NCI-H128 (cell line): ENCODE measurements at regions not wholly inside any gene's neighbourhood (a gene's known extent, or its start where the extent isn't known, plus 50 kb on each side); places are given as distances from the start of the nearest gene placed in this dataset.

Experiments used
- DNase-seq: peaks from one replicate; lab custom pipeline; 2025; ENCODE audit not compliant: unreplicated experiment; lab: John Stamatoyannopoulos, UW

DNA sequence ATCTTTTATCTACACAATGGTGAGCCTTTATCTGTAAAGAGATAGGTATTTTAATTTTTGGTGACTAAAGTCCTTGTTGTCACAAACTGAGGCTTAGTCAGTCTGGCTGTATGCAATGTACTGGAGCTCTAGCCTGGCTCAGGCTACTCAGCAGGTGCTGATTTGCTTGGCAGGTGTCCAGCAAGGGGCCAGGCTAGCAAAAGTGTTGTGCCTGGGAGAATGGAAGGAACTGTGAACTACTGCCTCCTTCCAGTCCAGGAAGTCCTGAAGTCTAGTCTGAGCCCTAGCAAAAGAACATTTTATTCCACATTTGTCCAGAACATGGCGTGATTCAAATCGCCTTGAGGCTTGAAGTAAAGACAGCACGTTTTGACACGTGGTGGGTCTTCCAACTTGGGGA, 260.5 kb downstream of the CCDC85A start:
- no peak for DNase-seq

DNA sequence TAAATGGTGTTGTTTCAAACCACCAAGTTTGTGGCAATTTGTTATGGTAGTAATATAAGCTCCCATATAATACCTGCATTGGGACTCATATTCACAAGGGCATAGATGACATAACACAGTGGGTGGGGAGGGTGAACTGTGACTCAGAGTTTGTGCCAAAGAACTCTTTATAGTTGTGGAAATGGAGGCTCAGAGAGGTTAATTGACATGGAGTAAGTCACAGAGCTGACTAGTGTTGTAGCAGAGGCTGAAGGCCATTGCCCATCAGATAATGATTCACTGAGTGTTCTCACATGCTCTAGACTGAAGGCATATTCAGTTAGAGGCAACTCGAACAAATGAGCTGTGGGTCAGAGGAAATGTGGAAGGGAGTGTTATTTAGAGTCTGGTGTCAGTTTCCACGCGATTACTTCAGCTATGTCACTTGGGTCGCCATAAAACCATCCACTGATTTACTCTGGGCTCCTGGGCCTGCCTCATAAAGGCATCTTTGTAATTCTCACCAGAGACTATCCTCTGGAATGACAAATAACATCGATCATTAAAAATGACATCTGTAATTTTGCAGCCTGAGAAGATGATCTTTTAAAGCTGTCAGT, 264.7 kb downstream of the CCDC85A start:
- DNase-seq, result no peak

GRCh38 chr2:56449002-56449431, 265.2 kb downstream of the CCDC85A start:
- no peak for DNase-seq

GRCh38 chr2:56449449-56449860, 265.7 kb downstream of the CCDC85A start:
- DNase-seq, result no peak

- no peak for DNase-seq
Observed at GRCh38 chr2:56450047-56450446, 266.3 kb downstream of the CCDC85A start.

- DNase-seq, result no peak
Observed at GRCh38 chr2:56450772-56451171, 267.0 kb downstream of the CCDC85A start.

- no peak for DNase-seq
Observed at GRCh38 chr2:56455642-56456041, 271.9 kb downstream of the CCDC85A start.

DNA sequence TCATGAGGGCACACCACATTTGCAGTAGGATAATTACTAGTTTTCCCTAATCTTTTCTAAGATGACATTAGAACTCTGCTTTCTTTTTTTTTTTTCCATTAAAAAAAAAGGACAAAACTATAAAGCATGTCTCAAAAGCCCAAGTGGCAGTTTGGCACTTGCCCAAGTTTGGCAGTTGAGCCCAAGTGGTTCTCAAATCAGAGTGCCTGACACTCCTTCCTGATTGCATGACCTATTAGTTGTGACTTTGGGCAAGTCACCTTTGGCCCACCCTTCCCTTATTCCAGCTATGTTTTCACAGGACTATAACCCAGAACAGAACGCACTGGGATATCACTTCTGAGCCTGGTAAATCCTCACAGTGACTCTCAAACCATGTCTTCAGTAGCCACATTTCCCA, 273.0 kb downstream of the CCDC85A start:
- no peak for DNase-seq

DNA sequence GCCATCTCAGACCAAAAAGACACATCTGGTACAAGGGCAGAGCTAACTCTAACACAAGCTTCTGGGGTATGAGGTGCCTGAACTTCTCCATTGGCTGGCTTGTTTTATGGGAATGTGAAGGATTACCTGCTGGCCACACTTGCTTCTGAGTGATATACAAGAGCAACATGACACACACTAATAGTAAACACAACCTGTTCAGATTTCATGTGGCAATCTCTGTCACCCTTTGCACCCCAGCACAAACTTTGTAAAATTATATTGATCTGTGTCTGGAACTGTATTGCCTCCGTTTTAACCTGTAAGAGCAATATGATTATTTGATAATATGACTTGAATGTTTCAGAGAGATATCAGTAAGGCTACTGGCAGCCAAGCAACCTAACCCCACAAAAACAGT, 276.7 kb downstream of the CCDC85A start:
- no peak for DNase-seq

DNA sequence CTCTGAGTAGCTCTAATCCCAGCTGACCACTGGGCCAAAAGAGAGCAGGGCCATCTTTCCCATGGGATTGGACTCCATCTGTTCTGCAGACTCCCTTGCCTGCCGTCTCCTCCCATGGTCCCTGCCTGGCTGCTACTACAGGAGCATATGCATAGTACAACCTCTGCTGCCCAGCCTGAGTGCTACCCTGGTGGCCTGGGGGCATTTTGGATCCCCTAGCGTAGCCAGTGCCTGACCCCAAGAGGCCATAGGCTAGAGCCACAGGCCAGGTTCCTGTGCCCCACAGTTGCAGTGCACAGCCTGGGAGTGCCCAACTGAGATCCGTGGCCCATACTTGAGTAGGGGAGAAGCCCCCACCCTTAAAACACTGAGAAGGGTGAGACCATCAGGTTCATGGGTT, 280.3 kb downstream of the CCDC85A start:
- no peak for DNase-seq

- no peak for DNase-seq
Observed at GRCh38 chr2:56464613-56465012, 280.8 kb downstream of the CCDC85A start.

DNA sequence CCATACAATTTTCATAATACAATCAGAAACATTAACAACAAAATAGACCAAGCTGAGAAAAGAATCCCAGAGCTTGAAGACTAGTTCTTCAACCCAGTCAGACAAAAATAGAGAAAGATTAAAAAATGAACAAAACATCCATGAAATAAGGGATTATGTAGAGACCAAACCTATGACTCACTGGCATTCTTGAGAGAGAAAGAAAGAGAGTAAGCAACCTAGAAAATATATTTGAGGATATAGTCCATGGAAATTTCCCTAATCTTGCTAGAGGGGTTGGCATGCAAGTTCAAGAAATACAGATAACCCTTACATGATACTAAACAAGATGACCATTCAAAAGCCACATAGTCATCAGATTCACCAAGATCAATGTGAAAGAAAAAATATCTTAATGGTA, 281.7 kb downstream of the CCDC85A start:
- no peak for DNase-seq

GRCh38 chr2:56473524-56473923, 289.7 kb downstream of the CCDC85A start:
- DNase-seq, result no peak

DNA sequence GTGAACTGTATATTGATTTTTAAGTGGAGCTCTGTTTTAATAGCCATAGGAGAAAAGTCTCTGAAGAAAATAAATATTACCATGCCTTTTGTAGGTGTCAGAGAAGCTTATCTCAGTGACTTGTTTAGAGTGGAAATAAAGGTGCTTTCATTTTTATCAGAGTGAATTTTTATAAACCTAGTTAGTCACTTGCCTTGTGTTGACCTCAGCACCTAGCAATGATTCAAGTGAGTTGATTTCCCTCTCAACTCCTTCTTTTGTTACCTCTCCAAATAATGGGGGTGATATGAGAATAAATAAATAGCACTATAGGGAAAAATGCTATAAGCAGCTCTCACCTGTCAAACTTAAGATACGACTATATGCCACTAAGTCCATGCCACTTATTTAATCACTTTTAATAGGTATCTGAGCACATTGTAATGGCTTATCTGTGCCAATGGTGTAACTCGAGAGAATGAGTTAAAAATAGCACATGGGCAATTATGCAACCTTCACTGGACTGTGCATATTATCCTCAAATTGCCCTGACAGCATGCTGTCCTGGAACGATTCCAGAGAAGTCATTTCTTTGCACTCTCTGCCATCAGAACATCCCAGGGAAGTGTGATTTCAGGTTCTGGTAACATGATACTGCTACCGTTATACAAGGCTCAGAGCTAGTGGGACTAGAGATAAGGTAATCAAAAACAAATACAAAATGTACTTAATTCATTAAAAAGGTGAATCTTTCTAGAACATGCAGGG, 290.8 kb downstream of the CCDC85A start:
- peak; percentile 94 for DNase-seq

DNA sequence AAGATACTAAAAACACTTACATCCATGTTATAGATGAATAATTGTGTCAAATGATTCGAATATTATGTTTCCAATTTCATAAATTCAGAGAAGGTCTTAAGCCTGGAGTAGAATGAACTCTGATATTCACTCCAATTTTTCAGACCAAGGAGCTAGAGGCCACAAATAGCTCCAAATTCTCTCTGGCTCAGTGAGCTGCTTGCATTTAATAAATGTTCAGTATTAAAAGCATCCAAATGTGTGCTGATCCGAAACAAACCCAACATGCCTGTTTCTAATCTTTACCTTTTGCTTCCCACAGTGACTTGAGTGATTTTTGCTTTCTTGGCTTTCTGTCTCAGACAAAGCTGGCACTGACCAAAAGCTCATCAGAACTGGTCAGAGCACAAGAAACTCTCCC, 291.4 kb downstream of the CCDC85A start:
- DNase-seq, result no peak

- DNase-seq, result no peak
Observed at GRCh38 chr2:56476509-56477071, 292.8 kb downstream of the CCDC85A start.

DNA sequence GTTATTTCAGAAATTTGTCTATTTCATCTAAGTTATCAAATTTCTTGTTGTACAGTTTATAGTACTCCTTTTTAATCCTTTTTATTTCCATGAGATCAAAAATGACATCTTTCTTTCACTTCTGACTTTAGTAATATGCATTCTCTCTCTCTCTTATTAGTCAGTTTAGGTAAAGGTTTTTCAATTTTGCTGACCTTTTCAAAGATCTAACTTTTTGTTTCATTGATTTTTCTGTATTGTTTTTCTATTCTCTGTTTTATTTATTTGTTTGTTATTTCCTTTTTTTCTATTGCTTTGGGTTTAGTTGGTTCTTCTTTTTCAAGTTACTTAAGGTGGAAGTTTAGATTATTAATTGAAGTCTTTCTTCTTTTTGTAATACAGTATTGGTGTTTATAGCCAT, 294.2 kb downstream of the CCDC85A start:
- no peak for DNase-seq

DNA sequence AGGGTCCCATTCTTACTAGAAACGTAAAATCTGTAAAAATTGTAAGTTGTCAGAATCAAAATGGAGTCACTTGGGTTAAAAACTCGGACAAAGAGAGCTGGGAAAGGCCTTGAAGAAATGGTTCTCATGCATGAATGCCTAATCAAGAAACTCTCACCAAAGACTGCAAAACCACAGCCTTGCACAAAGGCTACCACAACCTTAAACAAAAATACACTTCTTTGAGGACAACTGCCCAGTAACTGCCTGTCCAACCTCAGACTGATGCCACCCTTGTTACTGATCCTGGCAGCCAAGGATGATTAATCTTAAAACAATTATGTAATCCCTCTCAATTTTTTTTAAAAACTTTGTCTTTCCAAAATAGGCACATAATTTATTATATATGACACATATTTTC, 299.3 kb downstream of the CCDC85A start:
- no peak for DNase-seq

- no peak for DNase-seq
Observed at GRCh38 chr2:56484906-56485305, 301.1 kb downstream of the CCDC85A start.

DNA sequence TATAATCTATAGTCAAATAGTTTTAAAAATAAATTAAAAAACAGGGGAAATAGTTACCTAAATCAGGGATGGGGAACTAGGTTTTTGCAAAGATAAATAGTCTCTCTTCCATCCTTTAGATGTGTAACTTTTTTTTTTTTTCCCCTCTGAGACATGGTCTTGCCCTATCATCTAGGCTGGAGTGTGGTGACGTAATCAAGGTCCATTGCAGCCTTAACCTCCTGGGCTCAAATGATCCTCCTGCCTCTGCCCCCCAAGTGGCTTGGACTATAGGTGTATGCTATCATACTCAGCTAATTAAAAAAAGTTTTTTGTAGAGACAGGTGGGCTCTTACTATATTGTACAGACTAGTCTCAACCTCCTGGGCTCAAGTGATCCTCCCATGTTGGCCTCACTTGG, 316.5 kb downstream of the CCDC85A start:
- no peak for DNase-seq

GRCh38 chr2:56502616-56503015, 318.8 kb downstream of the CCDC85A start:
- no peak for DNase-seq

GRCh38 chr2:56505885-56506284, 322.1 kb downstream of the CCDC85A start:
- DNase-seq, result no peak

DNA sequence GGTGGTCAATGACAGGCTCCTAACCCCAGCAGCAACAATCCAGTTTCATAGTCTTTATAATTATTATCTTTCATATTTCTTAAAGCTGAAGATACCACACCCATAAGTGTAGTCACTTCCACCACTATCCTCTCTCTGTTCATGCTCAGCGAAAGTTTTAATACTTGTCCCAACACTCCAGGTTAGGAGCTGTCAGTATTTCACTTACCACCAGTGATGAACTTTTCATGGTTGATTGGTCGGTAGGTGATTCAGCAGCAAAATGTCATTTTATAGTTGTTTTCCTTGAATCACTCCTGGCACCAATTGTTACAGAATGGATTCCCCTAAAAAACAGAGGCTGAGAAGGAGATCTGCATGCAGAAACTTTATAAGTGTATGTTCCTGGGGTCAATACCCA, 324.9 kb downstream of the CCDC85A start:
- no peak for DNase-seq
